Stimulated activated CD4-positive, alpha-beta T cell treated with anti-CD3 and anti-CD28 coated beads, Interleukin-2, amount 100 ng/mL, for 24 hours (primary cell): ENCODE measurements at regions not wholly inside any gene's neighbourhood (a gene's known extent, or its start where the extent isn't known, plus 50 kb on each side); places are given as distances from the start of the nearest gene placed in this dataset.
"Not testable (repeated sequence)": the region's sequence is repeated elsewhere in the genome, so short reads cannot be mapped to it uniquely, and the experiment has no call there.

Experiments used
- DNase-seq, 2 donors: peaks; one replicate each; pipeline ENCODE4 v3.0.0-alpha.2; 2020

- DNase-seq: no peak
Observed at GRCh38 chr1:19024532-19024931, 68.1 kb upstream of the IFFO2 start.

- DNase-seq: no peak
Observed at GRCh38 chr1:19023787-19024186, 67.3 kb upstream of the IFFO2 start.

GRCh38 chr1:19021845-19022244 is 65.4 kb upstream of the IFFO2 start:
- no peak for DNase-seq

DNA sequence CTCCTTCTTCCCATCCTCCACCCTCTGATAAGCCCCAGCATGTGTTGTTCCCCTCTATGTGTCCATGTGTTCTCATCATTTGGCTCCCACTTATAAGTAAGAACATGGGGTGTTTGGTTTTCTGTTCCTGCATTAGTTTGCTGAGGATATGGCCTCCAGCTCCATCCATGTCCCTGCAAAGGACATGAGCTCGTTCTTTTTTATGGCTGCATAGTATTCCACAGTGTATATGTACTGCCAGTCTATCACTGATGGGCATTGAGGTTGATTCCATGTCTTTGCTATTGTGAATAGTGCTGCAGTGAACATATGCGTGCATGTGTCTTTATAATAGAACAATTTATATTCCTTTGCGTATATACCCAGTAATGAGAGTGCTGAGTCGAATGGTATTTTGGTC is 62.8 kb upstream of the IFFO2 start:
- DNase-seq: not testable (repeated sequence)

GRCh38 chr1:19015476-19015875 is 59.0 kb upstream of the IFFO2 start:
- DNase-seq: no peak

GRCh38 chr1:19014765-19015164 is 58.3 kb upstream of the IFFO2 start:
- DNase-seq: no peak

DNA sequence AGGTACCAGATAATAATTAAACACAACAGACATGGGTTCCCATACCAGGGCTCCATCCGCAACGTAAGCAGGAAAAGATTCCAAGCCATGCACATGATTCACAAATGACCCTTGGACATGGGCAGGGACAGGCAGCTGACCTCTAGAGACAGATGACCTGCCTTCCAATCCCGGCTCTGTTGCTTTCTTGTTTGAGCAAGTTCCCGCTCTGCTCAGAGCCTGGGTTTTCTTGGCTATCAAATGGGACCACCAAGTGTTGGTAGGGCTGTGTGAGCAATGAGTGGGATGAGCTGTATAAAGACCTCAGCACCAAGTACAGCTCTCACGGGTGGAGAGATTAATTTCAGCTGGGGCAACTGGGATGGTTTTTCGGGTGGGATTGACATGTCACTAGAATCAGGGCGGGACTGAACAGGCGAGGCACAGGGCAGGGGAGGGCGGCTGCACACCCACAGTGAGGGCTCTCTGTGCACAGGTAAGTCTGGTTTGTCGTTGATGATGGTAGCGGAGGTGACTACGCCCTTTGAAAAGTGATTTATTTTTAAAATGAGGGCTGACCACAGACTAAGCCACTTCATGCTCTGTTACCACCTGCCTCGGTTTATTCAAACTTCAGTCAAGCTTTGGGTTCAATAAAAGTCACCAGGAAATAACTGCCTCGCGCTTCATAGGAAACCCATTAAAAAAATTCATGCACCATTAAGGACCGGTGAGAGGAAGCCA is 57.5 kb upstream of the IFFO2 start:
- no peak for DNase-seq

GRCh38 chr1:19011845-19012231 is 55.4 kb upstream of the IFFO2 start:
- no peak for DNase-seq

GRCh38 chr1:19010995-19011844 is 54.7 kb upstream of the IFFO2 start:
- peak; percentile 81 to 83 for DNase-seq

DNA sequence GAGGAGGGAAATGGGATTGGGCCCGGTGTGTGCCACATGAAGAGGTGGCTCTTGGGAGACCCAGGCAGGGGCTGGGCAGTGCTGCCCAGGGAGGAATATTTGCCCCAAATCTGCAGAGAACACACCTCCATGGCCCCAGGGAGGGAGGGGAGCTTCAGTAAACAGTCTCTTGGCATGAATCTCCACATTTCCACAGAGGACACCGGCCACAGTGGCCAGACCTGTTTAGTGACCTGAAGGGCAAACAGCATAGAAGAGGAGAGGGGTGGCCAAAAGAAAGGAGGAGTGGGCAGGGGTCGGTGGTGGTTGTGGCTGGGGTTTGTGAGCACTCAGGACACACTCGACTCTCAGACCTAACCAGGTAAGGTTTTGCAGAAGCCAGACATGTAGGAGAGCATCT is 54.0 kb upstream of the IFFO2 start:
- DNase-seq: no peak

GRCh38 chr1:19009882-19010321 is 53.4 kb upstream of the IFFO2 start:
- DNase-seq: no peak

DNA sequence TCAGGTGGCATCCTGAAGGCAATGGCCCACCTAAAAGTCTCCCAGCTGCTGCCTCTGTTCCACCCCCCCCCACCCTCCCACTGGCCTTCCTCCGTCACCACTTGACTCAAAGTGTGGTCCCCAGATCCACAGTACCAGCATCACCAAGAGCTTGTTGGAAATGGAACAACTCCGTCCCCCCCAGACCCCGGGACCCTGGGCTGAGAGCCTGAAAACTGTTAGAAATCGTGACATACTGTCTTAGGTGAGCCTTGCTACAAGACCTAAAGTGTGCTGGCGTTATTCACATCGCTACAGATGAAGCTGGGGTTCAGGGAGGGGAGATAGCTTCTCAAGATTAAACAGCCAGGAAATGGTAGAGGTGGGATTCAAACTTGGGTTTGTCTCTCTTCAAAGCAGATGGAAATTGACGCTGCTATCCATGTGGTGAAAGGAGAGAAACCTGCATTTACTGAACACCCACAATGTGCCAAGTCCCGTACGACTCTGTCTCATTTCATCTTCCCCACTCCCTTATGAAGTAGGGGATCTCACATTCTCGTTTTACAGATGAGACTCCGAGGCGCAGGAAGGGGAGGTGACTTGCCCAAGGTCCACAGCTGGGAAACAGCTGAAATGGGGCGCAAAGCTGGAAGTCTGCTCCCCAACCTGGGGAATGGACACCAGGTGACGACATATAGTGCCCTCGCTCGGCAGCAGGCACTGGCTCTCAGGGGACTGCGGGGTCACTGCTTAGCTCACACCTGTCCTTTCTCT is 52.8 kb upstream of the IFFO2 start:
- DNase-seq: no peak

DNA sequence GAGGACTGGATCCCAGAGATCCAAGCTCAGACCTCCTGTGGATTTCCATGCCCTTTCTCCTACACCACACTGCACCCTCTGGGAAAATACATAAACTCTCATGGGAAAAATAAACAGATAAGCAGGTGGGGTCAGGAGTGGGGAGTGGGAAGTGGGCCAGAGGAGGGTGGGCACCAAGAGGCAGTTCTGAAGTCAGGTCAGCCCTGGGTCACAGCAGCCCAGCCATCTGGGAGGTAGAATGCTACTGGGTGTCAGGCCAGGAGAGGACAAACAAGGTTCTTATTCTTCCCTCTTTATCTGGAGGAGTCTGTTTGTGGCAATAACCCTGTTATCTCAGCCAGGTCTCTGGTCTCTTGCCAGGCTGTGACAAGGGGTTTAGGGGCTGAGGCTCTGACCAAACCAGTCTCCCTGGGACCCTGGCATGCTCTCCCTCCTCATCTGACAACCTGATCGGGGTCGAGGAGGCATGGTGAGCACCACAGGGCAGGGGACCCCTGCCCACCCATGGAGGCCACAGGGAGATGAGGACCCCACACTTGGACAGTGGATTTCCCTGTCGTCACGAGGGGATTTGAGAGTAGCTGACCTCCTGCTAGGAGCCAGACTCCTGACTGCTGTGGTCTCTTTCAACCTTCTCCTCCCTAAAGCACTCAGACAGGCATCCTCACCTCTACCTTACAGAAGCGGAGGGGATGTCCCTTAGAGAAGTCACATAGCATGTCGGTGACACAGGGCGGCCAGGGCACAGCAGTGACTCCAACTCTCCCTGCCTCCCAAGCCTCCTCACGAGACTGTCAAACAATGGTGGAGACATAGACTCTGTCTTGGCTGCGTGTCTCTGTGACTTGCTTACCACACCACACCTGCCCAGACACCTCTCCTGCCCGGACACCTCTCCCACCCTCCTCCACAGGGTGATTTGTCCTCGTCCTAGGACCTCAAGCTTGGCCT is 51.3 kb upstream of the IFFO2 start:
- no peak for DNase-seq

- no peak for DNase-seq
Observed at GRCh38 chr1:19006837-19007271, 50.4 kb upstream of the IFFO2 start.
